COLO668 (cell line): ENCODE measurements at regions not wholly inside any gene's neighbourhood (a gene's known extent, or its start where the extent isn't known, plus 50 kb on each side); places are given as distances from the start of the nearest gene placed in this dataset.

ENCODE experiments used
- DNase-seq: peaks from one replicate; lab custom pipeline; 2025; ENCODE audit not compliant: unreplicated experiment; lab: John Stamatoyannopoulos, UW

DNA sequence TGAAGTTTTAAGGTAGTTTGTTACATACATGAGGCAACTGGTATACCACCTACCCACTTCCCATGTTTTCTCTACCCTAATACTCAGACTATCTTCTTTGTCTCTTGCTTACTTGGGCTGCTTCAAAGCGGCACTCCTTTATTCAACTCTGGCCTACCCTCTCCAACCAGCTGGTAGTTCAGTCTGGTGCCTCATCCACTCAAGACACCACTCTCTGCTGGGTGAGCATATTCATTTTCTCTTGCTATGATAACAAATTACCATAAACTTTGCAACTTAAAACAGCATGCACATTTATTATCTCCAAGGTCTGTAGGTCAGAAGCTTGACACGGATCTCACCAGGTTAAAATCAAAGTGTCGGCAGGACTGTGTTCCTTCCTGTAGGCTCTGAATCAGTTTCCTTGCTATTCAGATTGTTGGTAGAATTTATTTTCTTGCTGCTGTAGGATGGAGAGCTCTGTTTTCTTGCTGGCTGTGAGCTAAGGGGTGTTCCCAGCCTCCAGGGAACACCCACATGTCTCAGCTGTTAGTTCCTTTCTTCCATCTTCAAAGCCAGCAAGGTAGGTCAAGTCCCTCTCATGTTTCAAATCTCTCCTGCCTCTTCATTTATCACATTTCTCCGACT is 666.0 kb downstream of the DIAPH3 start:
- no peak for DNase-seq

GRCh38 chr13:59501004-59501403 is 662.7 kb downstream of the DIAPH3 start:
- DNase-seq = no peak

DNA sequence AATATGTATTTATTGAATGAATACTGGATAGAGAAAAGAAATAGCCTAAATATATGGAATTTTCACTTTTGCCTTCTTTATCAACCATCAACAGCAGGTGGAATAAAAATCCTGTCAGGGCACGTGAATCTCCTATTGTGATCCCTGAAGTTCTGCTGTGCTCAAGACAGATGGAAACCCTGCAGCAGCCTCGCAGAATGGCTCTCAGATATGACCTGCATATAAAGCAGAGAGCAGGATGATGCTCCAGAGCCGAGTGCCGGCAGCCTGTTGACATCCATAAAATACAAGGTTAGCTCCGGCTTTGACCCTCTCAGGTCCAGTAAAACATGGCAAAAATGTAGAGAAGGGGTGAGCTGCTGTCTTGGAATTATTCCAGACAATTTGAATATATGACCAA is 659.3 kb downstream of the DIAPH3 start:
- DNase-seq = no peak

GRCh38 chr13:59510386-59510785 is 653.3 kb downstream of the DIAPH3 start:
- no peak for DNase-seq

GRCh38 chr13:59513686-59514085 is 650.0 kb downstream of the DIAPH3 start:
- DNase-seq = no peak

- DNase-seq = no peak
Measured at GRCh38 chr13:59514316-59514715, 649.4 kb downstream of the DIAPH3 start.

- DNase-seq = no peak
Measured at GRCh38 chr13:59519819-59520218, 643.9 kb downstream of the DIAPH3 start.

GRCh38 chr13:59521549-59521948 is 642.2 kb downstream of the DIAPH3 start:
- DNase-seq = no peak

DNA sequence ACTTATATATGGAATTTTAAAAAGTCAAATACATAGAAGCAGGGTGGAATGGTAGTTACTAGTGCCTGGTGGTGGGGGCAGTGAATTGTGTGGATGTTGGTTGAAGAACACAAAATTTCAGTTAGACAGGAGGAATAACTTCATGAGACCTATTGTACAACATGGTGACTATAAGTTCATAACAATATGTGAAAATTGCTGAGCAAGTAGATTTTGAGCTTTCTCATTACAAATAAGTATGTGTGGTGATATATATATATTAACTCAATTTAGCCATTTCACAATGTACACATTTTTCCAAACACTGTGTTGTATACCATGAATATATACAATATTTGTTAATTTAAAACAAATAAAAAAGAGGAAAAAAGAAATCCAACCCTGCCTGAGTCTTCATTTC is 641.1 kb downstream of the DIAPH3 start:
- DNase-seq = no peak

- no peak for DNase-seq
Measured at GRCh38 chr13:59527500-59527899, 636.2 kb downstream of the DIAPH3 start.

- DNase-seq = peak; percentile 92
Measured at GRCh38 chr13:59531571-59532091, 632.1 kb downstream of the DIAPH3 start.

DNA sequence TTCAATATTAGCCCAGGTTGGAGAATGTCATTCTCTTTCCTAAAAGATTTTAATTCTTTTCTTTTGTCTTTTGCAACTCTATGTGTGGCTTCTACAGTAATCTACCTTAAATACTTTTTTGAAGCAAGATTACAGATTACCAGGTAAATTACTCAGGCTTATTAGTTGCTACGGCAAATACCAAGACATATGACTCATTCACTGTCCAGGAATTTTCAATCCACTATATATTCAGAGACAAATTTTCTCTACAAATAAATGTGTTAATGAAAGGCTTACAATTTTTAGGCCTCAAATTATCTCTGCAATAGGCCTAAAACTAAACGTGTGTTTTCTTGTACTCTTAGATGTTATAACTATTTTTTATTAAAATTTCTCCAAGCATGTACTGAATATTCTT is 631.3 kb downstream of the DIAPH3 start:
- DNase-seq = no peak

- DNase-seq = peak; percentile 60
Measured at GRCh38 chr13:59533561-59534555, 629.9 kb downstream of the DIAPH3 start.

GRCh38 chr13:59534806-59535205 is 628.9 kb downstream of the DIAPH3 start:
- DNase-seq = no peak

GRCh38 chr13:59537500-59537899 is 626.2 kb downstream of the DIAPH3 start:
- no peak for DNase-seq

GRCh38 chr13:59538512-59538911 is 625.2 kb downstream of the DIAPH3 start:
- no peak for DNase-seq

GRCh38 chr13:59542303-59542702 is 621.4 kb downstream of the DIAPH3 start:
- DNase-seq = no peak

DNA sequence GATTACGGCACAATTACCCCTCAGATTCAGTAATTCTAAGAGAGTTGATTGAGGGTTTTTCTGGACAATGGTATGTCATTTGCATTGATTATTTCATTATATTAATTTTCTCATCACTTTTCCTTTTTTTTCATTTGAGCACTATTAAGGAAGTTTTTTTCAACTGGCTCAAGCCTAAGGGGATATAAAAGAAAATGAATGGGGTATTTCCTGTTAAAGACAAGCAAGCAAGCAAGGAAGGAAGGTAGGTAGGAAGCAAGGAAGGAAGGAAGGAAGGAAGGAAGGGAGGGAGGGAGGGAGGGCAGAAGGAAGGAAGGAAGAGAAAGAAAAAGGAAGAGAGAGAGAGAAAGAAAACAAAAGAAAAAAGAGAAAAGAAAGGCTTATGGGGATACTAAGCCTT is 620.3 kb downstream of the DIAPH3 start:
- DNase-seq = no peak

- no peak for DNase-seq
Measured at GRCh38 chr13:59545007-59545406, 618.7 kb downstream of the DIAPH3 start.

- DNase-seq = no peak
Measured at GRCh38 chr13:59546178-59546577, 617.5 kb downstream of the DIAPH3 start.

- DNase-seq = no peak
Measured at GRCh38 chr13:59547950-59548349, 615.8 kb downstream of the DIAPH3 start.

DNA sequence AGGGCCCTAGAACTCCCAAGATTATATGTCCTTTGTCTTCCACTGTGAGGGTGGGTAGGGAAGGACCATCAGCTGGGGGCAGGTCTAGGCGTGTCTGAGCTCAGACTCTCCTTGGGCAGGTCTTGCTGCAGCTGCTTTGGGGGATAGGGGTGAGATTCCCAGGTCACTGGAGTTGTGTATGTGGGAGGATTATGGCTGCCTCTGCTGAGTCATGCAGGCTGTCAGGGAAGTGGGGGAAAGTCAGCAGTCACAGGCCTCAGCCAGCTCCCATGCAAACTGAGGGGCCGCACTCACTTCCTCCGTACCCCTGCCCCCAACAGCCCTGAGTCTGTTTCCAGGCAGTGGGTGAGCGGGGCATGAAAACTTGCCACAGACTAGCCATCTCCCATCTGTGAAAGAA is 600.8 kb downstream of the DIAPH3 start:
- no peak for DNase-seq
